CD4-positive, alpha-beta T cell (primary cell): ENCODE measurements at regions not wholly inside any gene's neighbourhood (a gene's known extent, or its start where the extent isn't known, plus 50 kb on each side); places are given as distances from the start of the nearest gene placed in this dataset.

Experiments used
- ATAC-seq: fragments of 200-7000 bp; cut with Tn5 transposase; one replicate; pipeline ENCODE4 v1.10.0; 2022; ENCODE audit warnings: mild to moderate bottlenecking; ENCODE audit not compliant: poor library complexity
- CTCF ChIA-PET: fragments of 350-600 bp; sonication (Branson Sonifier 250); formaldehyde crosslinking; loops from one replicate; lab custom pipeline; 2021; ENCODE audit warnings: antibody characterized with exemption, inconsistent platforms; lab: Charles Lee
- POLR2A ChIA-PET: fragments of 350-600 bp; sonication (Branson Sonifier 250); formaldehyde crosslinking; loops from one replicate; lab custom pipeline; 2021; ENCODE audit warnings: antibody characterized with exemption, inconsistent platforms; lab: Charles Lee
- DNase-seq, 14 experiments: peaks; one replicate each; pipeline ENCODE4 v3.0.0-alpha.2; 2013 to 2020; ENCODE audit warnings: mixed read lengths in 2 of 14
- H3K27ac ChIP-seq, 2 donors: one replicate each; pipeline versions ENCODE4 v1.5.1 to v1.7.0; 2013; ENCODE audit warnings: low read length in 2 of 2, low read depth in 1 of 2, mild to moderate bottlenecking in 1 of 2
- H3K27me3 ChIP-seq, 2 experiments: 1 replicate in 1 of 2; 2 replicates in 1 of 2; pipeline versions ENCODE4 v1.6.1 to v1.7.0; 2013; ENCODE audit warnings: low read length in 2 of 2, control low read depth in 1 of 2, mild to moderate bottlenecking in 1 of 2, moderate library complexity in 1 of 2; ENCODE audit not compliant: insufficient read depth in 2 of 2, control insufficient read depth in 1 of 2
- H3K36me3 ChIP-seq: one replicate; pipeline ENCODE4 v1.6.1; 2013; ENCODE audit warnings: low read length, control low read depth; ENCODE audit not compliant: insufficient read depth
- H3K4me1 ChIP-seq: one replicate; pipeline ENCODE4 v1.6.1; 2013; ENCODE audit warnings: low read length, control low read depth; ENCODE audit not compliant: insufficient read depth
- H3K4me3 ChIP-seq: one replicate; pipeline ENCODE4 v1.5.1; 2013; ENCODE audit warnings: mild to moderate bottlenecking, low read length, moderate library complexity
- H3K9me3 ChIP-seq, 2 experiments: 1 replicate in 1 of 2; 2 replicates in 1 of 2; pipeline versions ENCODE4 v1.6.1 to v1.7.0; 2013; ENCODE audit warnings: low read length in 2 of 2, mild to moderate bottlenecking in 2 of 2, control low read depth in 1 of 2, moderate library complexity in 1 of 2; ENCODE audit not compliant: control insufficient read depth in 1 of 2, insufficient read depth in 1 of 2
- H3K27ac Mint-ChIP-seq: one replicate; pipeline ENCODE4 v1.8.0; 2020; ENCODE audit warnings: mixed read lengths
- H3K27me3 Mint-ChIP-seq: one replicate; pipeline ENCODE4 v1.8.0; 2021; ENCODE audit warnings: mixed read lengths
- H3K36me3 Mint-ChIP-seq: one replicate; pipeline ENCODE4 v1.8.0; 2021; ENCODE audit warnings: low read depth, mixed read lengths
- H3K4me1 Mint-ChIP-seq: one replicate; pipeline ENCODE4 v1.8.0; 2021; ENCODE audit warnings: low read depth, mixed read lengths
- H3K4me3 Mint-ChIP-seq: one replicate; pipeline ENCODE4 v1.8.0; 2020; ENCODE audit warnings: mild to moderate bottlenecking, mixed read lengths
- H3K9me3 Mint-ChIP-seq: one replicate; pipeline ENCODE4 v1.8.0; 2020; ENCODE audit warnings: mixed read lengths
- intact Hi-C, 2 experiments: fragments of 100-400 bp; cut with DNase I in 1 of 2; cut with micrococcal nuclease in 1 of 2; formaldehyde crosslinking; loops; one replicate each; pipeline versions ENCODE4 v1.15.1 to v1.9.0; 2023 to 2025; cut with DNase I, micrococcal nuclease
- TF ChIP-seq, protein P1 (sequence below): fragments of 200-600 bp; IDR thresholded peaks from one replicate; pipeline ENCODE4 v1.8.0; 2022; ENCODE audit warnings: antibody characterized with exemption, mild to moderate bottlenecking

DNA sequence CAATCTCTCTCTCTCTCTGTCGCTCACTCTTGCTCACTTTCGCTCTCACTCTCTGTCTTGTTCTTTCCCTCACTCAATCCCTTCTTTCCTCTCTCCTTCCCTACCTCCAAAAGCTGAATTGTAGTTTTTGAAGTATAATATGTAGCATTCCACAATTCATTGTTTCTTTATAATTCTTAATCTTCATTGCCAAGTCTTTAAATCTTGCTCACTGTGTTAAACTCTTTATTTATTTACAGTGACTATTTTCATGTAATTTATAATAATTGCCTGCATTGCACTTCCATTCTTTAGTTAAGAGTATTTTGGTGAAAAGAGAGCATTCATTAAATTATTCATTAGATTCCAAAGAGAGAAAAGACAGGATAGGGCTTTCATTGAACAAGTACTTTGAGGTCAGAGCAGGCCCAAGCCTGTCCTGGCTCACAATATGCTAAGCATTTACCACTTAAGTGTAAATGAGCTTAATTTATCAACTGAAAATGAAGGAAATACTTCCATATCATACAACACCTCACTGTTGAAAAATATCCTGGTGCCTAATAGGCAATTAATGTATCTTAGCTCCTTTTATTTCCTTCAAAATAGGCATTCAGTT is 257.4 kb upstream of the SLITRK1 start:
- Mint-ChIP-seq H3K4me1 (peaks cover 44% of the 10 kb centered on the region), H3K4me3 (no peak overlapping the region), H3K9me3 (no peaks in the 10 kb centered on the region), H3K27me3 (no peaks in the 10 kb centered on the region), H3K27ac (no peak overlapping the region), H3K36me3 (no peaks in the 10 kb centered on the region)
- no peak overlapping the region for H3K27ac ChIP-seq
- DNase-seq (no peak), ATAC-seq (no peak)
- ChIA-PET POLR2A (no interaction called here), CTCF (no interaction called here)
- H3K27me3 ChIP-seq, result no peaks in the 10 kb centered on the region
- no peak overlapping the region for H3K4me3 ChIP-seq
- intact Hi-C loops, result no loop called here
- peaks cover 4% of the 10 kb centered on the region for H3K4me1 ChIP-seq
- TF ChIP-seq, protein P1, sequence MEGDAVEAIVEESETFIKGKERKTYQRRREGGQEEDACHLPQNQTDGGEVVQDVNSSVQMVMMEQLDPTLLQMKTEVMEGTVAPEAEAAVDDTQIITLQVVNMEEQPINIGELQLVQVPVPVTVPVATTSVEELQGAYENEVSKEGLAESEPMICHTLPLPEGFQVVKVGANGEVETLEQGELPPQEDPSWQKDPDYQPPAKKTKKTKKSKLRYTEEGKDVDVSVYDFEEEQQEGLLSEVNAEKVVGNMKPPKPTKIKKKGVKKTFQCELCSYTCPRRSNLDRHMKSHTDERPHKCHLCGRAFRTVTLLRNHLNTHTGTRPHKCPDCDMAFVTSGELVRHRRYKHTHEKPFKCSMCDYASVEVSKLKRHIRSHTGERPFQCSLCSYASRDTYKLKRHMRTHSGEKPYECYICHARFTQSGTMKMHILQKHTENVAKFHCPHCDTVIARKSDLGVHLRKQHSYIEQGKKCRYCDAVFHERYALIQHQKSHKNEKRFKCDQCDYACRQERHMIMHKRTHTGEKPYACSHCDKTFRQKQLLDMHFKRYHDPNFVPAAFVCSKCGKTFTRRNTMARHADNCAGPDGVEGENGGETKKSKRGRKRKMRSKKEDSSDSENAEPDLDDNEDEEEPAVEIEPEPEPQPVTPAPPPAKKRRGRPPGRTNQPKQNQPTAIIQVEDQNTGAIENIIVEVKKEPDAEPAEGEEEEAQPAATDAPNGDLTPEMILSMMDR, result no peak
- no peaks in the 10 kb centered on the region for H3K36me3 ChIP-seq
- no peaks in the 10 kb centered on the region for H3K9me3 ChIP-seq

DNA sequence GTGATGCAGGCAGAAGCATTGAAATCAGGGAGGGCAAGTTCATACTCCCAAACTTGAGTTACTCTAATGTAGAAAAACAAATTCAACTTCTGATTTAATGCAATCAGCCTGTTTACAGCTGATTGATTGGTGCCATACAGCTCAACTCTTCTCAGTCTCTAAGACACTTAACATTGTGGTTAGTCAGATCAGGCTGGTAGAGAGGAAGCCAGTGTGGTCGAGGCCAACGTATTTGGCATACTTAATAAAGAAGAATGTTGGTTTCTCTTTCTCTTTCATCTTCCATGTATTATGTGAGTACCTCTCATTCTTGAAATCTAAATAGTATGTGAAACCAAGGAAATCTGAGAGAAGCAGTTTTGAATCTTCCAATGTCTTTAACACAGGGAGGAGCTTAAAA is 255.0 kb upstream of the SLITRK1 start:
- DNase-seq, result peak in 13 of 14 experiments; percentile 5 to 92 (median 34)
- CTCF ChIA-PET, result no interaction called here
- no peaks in the 10 kb centered on the region for H3K9me3 Mint-ChIP-seq
- peaks cover 44% of the 10 kb centered on the region for H3K4me1 Mint-ChIP-seq
- H3K4me3 Mint-ChIP-seq, result peak overlapping the region; percentile 65
- peak; percentile 98 for ATAC-seq
- Histone ChIP-seq H3K36me3 (no peaks in the 10 kb centered on the region), H3K9me3 (no peaks in the 10 kb centered on the region), H3K27ac (peak overlapping the region in 1 of 2 donors; percentile 65), H3K4me1 (peaks cover 4% of the 10 kb centered on the region), H3K4me3 (peak overlapping the region; percentile 0), H3K27me3 (no peaks in the 10 kb centered on the region)
- TF ChIP-seq, protein P1, result no peak
- intact Hi-C loops, result no loop called here
- POLR2A ChIA-PET, result interaction anchor here (0.6 to 1.0 kb wide), 3 partner anchors 31 to 1542 kb away, joined by 3 to 4 read pairs (median 3); no protein-coding TSS in a partner anchor
- no peaks in the 10 kb centered on the region for H3K36me3 Mint-ChIP-seq
- H3K27me3 Mint-ChIP-seq, result no peaks in the 10 kb centered on the region
- peak overlapping the region; percentile 77 for H3K27ac Mint-ChIP-seq

DNA sequence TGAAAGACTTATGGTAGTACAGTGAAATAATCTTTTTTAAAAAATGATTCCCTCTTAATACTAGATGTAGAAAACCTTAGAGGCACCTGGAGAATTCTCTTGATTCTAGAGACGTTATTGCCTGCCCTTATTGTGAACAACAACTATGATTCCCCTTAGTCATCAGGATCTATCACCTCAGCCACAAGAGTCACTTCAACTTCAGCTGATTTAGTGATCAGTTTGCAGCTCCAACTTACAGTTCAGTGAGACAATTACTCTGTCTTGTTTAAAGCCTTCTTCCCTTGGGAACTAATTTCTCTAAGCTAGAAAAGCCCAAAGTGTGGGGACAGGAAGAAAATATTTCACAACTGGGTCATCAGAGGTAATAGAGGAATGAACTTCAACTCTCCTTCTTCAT is 254.3 kb upstream of the SLITRK1 start:
- TF ChIP-seq, protein P1, result no peak
- no peaks in the 10 kb centered on the region for H3K9me3 Mint-ChIP-seq
- DNase-seq (peak in 3 of 14 experiments; percentile 21 to 64 (median 23)), ATAC-seq (no peak)
- peak overlapping the region; percentile 65 for H3K4me3 Mint-ChIP-seq
- peaks cover 4% of the 10 kb centered on the region for H3K4me1 ChIP-seq
- H3K36me3 Mint-ChIP-seq, result no peaks in the 10 kb centered on the region
- H3K27me3 Mint-ChIP-seq, result no peaks in the 10 kb centered on the region
- no peak overlapping the region for H3K4me3 ChIP-seq
- no peaks in the 10 kb centered on the region for H3K36me3 ChIP-seq
- peaks cover 44% of the 10 kb centered on the region for H3K4me1 Mint-ChIP-seq
- H3K27ac ChIP-seq, result peak overlapping the region in 1 of 2 donors; percentile 65
- H3K27me3 ChIP-seq, result no peaks in the 10 kb centered on the region
- no peaks in the 10 kb centered on the region for H3K9me3 ChIP-seq
- intact Hi-C loops, result no loop called here
- ChIA-PET CTCF (interaction anchor here (0.8 kb wide), 1 partner anchor 10 kb away, joined by 3 read pairs; no protein-coding TSS in a partner anchor), POLR2A (interaction anchor here (0.7 to 1.0 kb wide), 3 partner anchors 30 to 69 kb away, joined by 3 to 4 read pairs (median 3); no protein-coding TSS in a partner anchor)
- H3K27ac Mint-ChIP-seq, result peak overlapping the region; percentile 77
